ENCODE measurements at regions not wholly inside any gene's neighbourhood (a gene's known extent, or its start where the extent isn't known, plus 50 kb on each side); places are given as distances from the start of the nearest gene placed in this dataset.

DNA sequence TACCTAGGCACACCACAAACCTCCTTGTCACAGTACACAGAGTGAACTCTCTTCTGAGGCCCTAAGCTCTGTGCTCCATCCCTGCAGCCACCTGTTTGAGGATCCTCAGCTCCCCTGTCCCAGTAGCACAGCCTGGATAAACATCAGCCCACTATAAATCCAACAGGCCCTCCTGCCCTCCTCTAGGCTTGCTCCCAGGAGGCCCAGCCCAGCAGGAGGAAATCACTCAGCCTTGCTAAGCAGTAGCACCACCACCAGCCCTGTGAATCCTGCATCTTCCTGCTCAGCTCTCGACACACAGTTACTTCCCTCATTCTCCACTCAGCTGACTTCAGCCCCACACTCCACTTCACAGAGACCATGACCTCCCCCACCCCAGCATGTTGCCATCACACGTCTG lies 273.9 kb downstream of the BCOR start:
- Histone ChIP-seq H3K36me3 (ENCODE audit: insufficient read depth, low read length) (no peaks in the 10 kb centered on the region), H3K4me3 (ENCODE audit: low read length in 2 of 2) (no peak overlapping the region), H3K27ac (ENCODE audit: low read depth, low read length) (no peak overlapping the region), H3K27me3 (ENCODE audit: insufficient read depth, low read length) (no peaks in the 10 kb centered on the region), H3K9me3 (ENCODE audit: control insufficient read depth in 1 of 2, low read length in 2 of 2) (no peaks in the 10 kb centered on the region), H3K4me1 (ENCODE audit: insufficient read depth, low read length) (no peaks in the 10 kb centered on the region)
- H3K9me3 Mint-ChIP-seq, result peaks cover 0 to 12% (median 2%) of the 10 kb centered on the region in 8 donors
- DNase-seq, result no peak
- CTCF ChIA-PET (ENCODE audit: partially characterized antibody), result interaction anchor here (1.5 kb wide), 1 partner anchor 93 kb away, joined by 4 read pairs; no protein-coding TSS in a partner anchor
- peak overlapping the region in 1 of 7 donors; percentile 64 for H3K27ac Mint-ChIP-seq
- POLR2A ChIA-PET (ENCODE audit: partially characterized antibody), result no interaction called here
- peak overlapping the region in 2 of 8 donors; percentile 18 to 32 for H3K4me3 Mint-ChIP-seq
- no peaks in the 10 kb centered on the region for H3K36me3 Mint-ChIP-seq
- no peaks in the 10 kb centered on the region for H3K27me3 Mint-ChIP-seq
- intact Hi-C loops (cut with micrococcal nuclease), result loop anchor here (5.0 kb wide), 1 partner anchor 48 kb away; no protein-coding TSS in a partner anchor
- H3K4me1 Mint-ChIP-seq, result peaks cover 0 to 1% (median under 1%) of the 10 kb centered on the region in 4 donors

- H3K27ac Mint-ChIP-seq, result no peak overlapping the region
- POLR2A ChIA-PET (ENCODE audit: partially characterized antibody), result no interaction called here
Measured at GRCh38 chrX:39826813-39827543, 270.8 kb downstream of the BCOR start.

GRCh38 chrX:39827951-39828350 lies 269.8 kb downstream of the BCOR start:
- no peak for DNase-seq
- ChIA-PET CTCF (ENCODE audit: partially characterized antibody) (no interaction called here), POLR2A (ENCODE audit: partially characterized antibody) (no interaction called here)
- peaks cover 0 to 1% (median under 1%) of the 10 kb centered on the region in 4 donors for H3K4me1 Mint-ChIP-seq
- no peak overlapping the region for H3K4me3 Mint-ChIP-seq
- H3K27ac Mint-ChIP-seq, result no peak overlapping the region
- H3K27me3 Mint-ChIP-seq, result no peaks in the 10 kb centered on the region
- intact Hi-C loops (cut with micrococcal nuclease), result no loop called here
- no peaks in the 10 kb centered on the region for H3K4me1 ChIP-seq (ENCODE audit: insufficient read depth, low read length)
- H3K36me3 Mint-ChIP-seq, result no peaks in the 10 kb centered on the region
- no peaks in the 10 kb centered on the region for H3K36me3 ChIP-seq (ENCODE audit: insufficient read depth, low read length)
- H3K9me3 ChIP-seq (ENCODE audit: control insufficient read depth in 1 of 2, low read length in 2 of 2), result no peaks in the 10 kb centered on the region
- no peak overlapping the region for H3K4me3 ChIP-seq (ENCODE audit: low read length in 2 of 2)
- H3K9me3 Mint-ChIP-seq, result peaks cover 0 to 12% (median 4%) of the 10 kb centered on the region in 8 donors
- H3K27me3 ChIP-seq (ENCODE audit: insufficient read depth, low read length), result no peaks in the 10 kb centered on the region
- no peak overlapping the region for H3K27ac ChIP-seq (ENCODE audit: low read depth, low read length)

More at GRCh38 chrX:39826813-39827543, 270.8 kb downstream of the BCOR start:
- CTCF ChIA-PET (ENCODE audit: partially characterized antibody), result no interaction called here
- DNase-seq, result no peak
- H3K4me1 Mint-ChIP-seq, result peaks cover 0 to 1% (median under 1%) of the 10 kb centered on the region in 4 donors
- Histone ChIP-seq H3K27ac (ENCODE audit: low read depth, low read length) (no peak overlapping the region), H3K9me3 (ENCODE audit: control insufficient read depth in 1 of 2, low read length in 2 of 2) (no peaks in the 10 kb centered on the region), H3K4me3 (ENCODE audit: low read length in 2 of 2) (no peak overlapping the region), H3K36me3 (ENCODE audit: insufficient read depth, low read length) (no peaks in the 10 kb centered on the region), H3K27me3 (ENCODE audit: insufficient read depth, low read length) (no peaks in the 10 kb centered on the region), H3K4me1 (ENCODE audit: insufficient read depth, low read length) (no peaks in the 10 kb centered on the region)
- no peaks in the 10 kb centered on the region for H3K36me3 Mint-ChIP-seq
- peaks cover 0 to 12% (median 4%) of the 10 kb centered on the region in 8 donors for H3K9me3 Mint-ChIP-seq
- intact Hi-C loops (cut with micrococcal nuclease), result no loop called here
- H3K27me3 Mint-ChIP-seq, result no peaks in the 10 kb centered on the region
- H3K4me3 Mint-ChIP-seq, result no peak overlapping the region

DNA sequence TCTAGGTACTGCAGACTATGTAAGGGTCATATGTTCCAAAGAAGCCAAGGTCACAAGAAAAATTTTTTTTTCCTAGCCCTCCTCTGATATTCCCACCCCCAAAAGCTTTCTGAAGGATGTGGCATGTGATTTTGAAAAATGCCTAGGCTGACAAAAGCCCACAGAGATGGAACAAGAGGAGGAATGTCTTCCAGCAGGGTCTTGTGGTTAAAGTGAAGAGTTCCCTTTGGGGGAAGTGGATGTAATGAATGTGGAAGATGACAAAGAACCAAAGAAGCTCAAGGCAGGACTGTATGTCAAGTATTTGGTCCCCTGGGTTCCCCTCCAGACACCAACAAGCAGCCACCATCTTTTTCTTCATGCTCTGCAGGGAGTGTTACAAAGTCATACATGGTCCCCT lies 268.8 kb downstream of the BCOR start:
- no peak for DNase-seq
- H3K27me3 ChIP-seq (ENCODE audit: insufficient read depth, low read length), result no peaks in the 10 kb centered on the region
- H3K36me3 Mint-ChIP-seq, result no peaks in the 10 kb centered on the region
- intact Hi-C loops (cut with micrococcal nuclease), result no loop called here
- no peaks in the 10 kb centered on the region for H3K27me3 Mint-ChIP-seq
- H3K4me1 ChIP-seq (ENCODE audit: insufficient read depth, low read length), result no peaks in the 10 kb centered on the region
- CTCF ChIA-PET (ENCODE audit: partially characterized antibody), result no interaction called here
- H3K4me3 Mint-ChIP-seq, result no peak overlapping the region
- H3K9me3 Mint-ChIP-seq, result peaks cover 0 to 4% (median 0%) of the 10 kb centered on the region in 8 donors
- H3K27ac Mint-ChIP-seq, result no peak overlapping the region
- H3K27ac ChIP-seq (ENCODE audit: low read depth, low read length), result no peak overlapping the region
- H3K36me3 ChIP-seq (ENCODE audit: insufficient read depth, low read length), result no peaks in the 10 kb centered on the region
- no peaks in the 10 kb centered on the region for H3K4me1 Mint-ChIP-seq
- POLR2A ChIA-PET (ENCODE audit: partially characterized antibody), result no interaction called here
- no peaks in the 10 kb centered on the region for H3K9me3 ChIP-seq (ENCODE audit: control insufficient read depth in 1 of 2, low read length in 2 of 2)
- no peak overlapping the region for H3K4me3 ChIP-seq (ENCODE audit: low read length in 2 of 2)

DNA sequence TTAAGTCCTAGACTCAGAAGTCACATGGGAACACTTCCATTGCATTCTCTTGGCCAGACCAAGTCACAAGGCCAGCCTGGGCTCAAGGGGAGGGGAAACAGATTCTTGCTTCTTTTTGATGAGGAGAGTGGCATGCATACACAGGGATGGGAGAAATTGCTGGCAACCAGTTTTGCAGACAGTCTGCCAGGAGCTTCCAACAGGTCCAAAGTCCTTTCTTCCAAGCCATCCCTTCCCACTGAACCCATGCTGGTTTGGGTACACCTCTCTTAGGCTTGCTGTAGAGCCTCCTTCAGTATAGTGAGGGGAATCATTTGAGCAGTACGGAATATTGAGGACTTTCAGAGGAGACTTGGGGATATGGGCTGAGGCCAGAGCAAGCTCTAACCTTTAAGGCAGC lies 267.8 kb downstream of the BCOR start:
- H3K4me1 Mint-ChIP-seq, result no peaks in the 10 kb centered on the region
- no peak overlapping the region for H3K27ac Mint-ChIP-seq
- DNase-seq, result no peak
- H3K27ac ChIP-seq (ENCODE audit: low read depth, low read length), result no peak overlapping the region
- CTCF ChIA-PET (ENCODE audit: partially characterized antibody), result no interaction called here
- H3K9me3 Mint-ChIP-seq, result peaks cover 0 to 4% (median 0%) of the 10 kb centered on the region in 8 donors
- no peak overlapping the region for H3K4me3 Mint-ChIP-seq
- intact Hi-C loops (cut with micrococcal nuclease), result no loop called here
- no peaks in the 10 kb centered on the region for H3K27me3 Mint-ChIP-seq
- H3K4me3 ChIP-seq (ENCODE audit: low read length in 2 of 2), result no peak overlapping the region
- H3K4me1 ChIP-seq (ENCODE audit: insufficient read depth, low read length), result no peaks in the 10 kb centered on the region
- no peaks in the 10 kb centered on the region for H3K9me3 ChIP-seq (ENCODE audit: control insufficient read depth in 1 of 2, low read length in 2 of 2)
- H3K36me3 Mint-ChIP-seq, result no peaks in the 10 kb centered on the region
- POLR2A ChIA-PET (ENCODE audit: partially characterized antibody), result no interaction called here
- no peaks in the 10 kb centered on the region for H3K36me3 ChIP-seq (ENCODE audit: insufficient read depth, low read length)
- no peaks in the 10 kb centered on the region for H3K27me3 ChIP-seq (ENCODE audit: insufficient read depth, low read length)

GRCh38 chrX:39830414-39830813 lies 267.3 kb downstream of the BCOR start:
- H3K27me3 ChIP-seq (ENCODE audit: insufficient read depth, low read length), result no peaks in the 10 kb centered on the region
- POLR2A ChIA-PET (ENCODE audit: partially characterized antibody), result no interaction called here
- Mint-ChIP-seq H3K36me3 (no peaks in the 10 kb centered on the region), H3K9me3 (peaks cover 0 to 4% (median 0%) of the 10 kb centered on the region in 8 donors), H3K4me1 (no peaks in the 10 kb centered on the region), H3K27me3 (no peaks in the 10 kb centered on the region), H3K27ac (no peak overlapping the region), H3K4me3 (no peak overlapping the region)
- H3K36me3 ChIP-seq (ENCODE audit: insufficient read depth, low read length), result no peaks in the 10 kb centered on the region
- no peak overlapping the region for H3K4me3 ChIP-seq (ENCODE audit: low read length in 2 of 2)
- intact Hi-C loops (cut with micrococcal nuclease), result no loop called here
- no peaks in the 10 kb centered on the region for H3K9me3 ChIP-seq (ENCODE audit: control insufficient read depth in 1 of 2, low read length in 2 of 2)
- no peaks in the 10 kb centered on the region for H3K4me1 ChIP-seq (ENCODE audit: insufficient read depth, low read length)
- no peak overlapping the region for H3K27ac ChIP-seq (ENCODE audit: low read depth, low read length)
- CTCF ChIA-PET (ENCODE audit: partially characterized antibody), result no interaction called here
- no peak for DNase-seq

GRCh38 chrX:39832211-39832610 lies 265.5 kb downstream of the BCOR start:
- no peaks in the 10 kb centered on the region for H3K27me3 ChIP-seq (ENCODE audit: insufficient read depth, low read length)
- no peaks in the 10 kb centered on the region for H3K36me3 ChIP-seq (ENCODE audit: insufficient read depth, low read length)
- no peak overlapping the region for H3K27ac ChIP-seq (ENCODE audit: low read depth, low read length)
- H3K9me3 ChIP-seq (ENCODE audit: control insufficient read depth in 1 of 2, low read length in 2 of 2), result no peaks in the 10 kb centered on the region
- Mint-ChIP-seq H3K27me3 (no peaks in the 10 kb centered on the region), H3K27ac (no peak overlapping the region), H3K4me3 (peak overlapping the region in 1 of 8 donors; percentile 20), H3K4me1 (no peaks in the 10 kb centered on the region), H3K9me3 (peaks cover 0 to 4% (median 0%) of the 10 kb centered on the region in 8 donors), H3K36me3 (no peaks in the 10 kb centered on the region)
- CTCF ChIA-PET (ENCODE audit: partially characterized antibody), result no interaction called here
- intact Hi-C loops (cut with micrococcal nuclease), result no loop called here
- POLR2A ChIA-PET (ENCODE audit: partially characterized antibody), result no interaction called here
- no peaks in the 10 kb centered on the region for H3K4me1 ChIP-seq (ENCODE audit: insufficient read depth, low read length)
- no peak for DNase-seq
- H3K4me3 ChIP-seq (ENCODE audit: low read length in 2 of 2), result no peak overlapping the region

Data from CD4-positive, alpha-beta memory T cell (primary cell).